Dermis microvascular lymphatic vessel endothelial cell (primary cell): ENCODE measurements at regions not wholly inside any gene's neighbourhood (a gene's known extent, or its start where the extent isn't known, plus 50 kb on each side); places are given as distances from the start of the nearest gene placed in this dataset.
"Not testable (repeated sequence)": the region's sequence is repeated elsewhere in the genome, so short reads cannot be mapped to it uniquely, and the experiment has no call there.

Experiments
- DNase-seq, 2 donors: peaks; one replicate each; pipeline versions ENCODE4 v3.0.0 to v3.0.0-alpha.2; 2010; ENCODE audit warnings: low read depth in 2 of 2

DNA sequence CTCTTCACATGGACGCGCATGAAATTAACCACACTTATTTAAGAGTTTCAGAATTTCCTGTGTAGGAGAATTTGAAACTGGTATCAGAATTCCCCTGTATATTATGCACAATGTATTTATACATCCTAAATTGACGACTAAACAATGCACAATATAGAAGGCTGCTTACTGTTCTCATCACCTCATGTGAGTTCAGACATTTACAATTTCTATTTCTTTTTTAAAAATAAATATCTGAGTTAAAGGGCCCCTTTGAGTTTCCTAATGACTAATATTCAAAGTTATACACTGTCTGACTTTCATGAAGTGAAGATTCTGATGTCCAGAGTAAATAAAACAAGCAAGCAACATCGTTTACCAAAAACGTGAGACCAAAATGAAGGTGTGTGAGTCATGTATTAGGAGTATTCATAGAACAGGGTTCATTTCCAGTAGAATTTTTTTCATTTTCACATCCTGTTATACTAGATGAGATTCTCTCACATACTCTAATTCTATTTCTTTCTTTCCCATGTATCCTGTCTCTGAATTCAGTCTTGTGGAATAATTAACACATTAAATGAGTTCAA, 406.2 kb downstream of the NUP35 start:
- DNase-seq = no peak

DNA sequence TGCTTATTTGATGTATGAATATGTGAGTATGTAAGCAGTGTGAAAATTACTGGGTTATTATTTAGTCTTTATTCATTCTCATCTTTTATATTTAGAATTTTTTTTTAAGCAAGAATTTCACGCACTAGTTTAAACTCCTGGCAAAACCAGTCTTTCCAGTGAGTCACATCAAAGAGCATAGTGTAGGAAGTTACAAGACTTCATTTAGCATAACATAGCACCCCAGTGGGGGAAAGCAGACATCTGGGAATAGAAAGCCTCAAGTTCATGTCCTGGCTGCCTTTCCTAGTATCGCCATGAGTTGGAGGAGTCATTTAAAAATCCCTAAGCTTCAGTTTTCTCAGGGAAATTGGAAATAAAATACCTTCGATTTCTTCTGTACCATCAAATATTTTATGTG, 408.3 kb downstream of the NUP35 start:
- no peak for DNase-seq

DNA sequence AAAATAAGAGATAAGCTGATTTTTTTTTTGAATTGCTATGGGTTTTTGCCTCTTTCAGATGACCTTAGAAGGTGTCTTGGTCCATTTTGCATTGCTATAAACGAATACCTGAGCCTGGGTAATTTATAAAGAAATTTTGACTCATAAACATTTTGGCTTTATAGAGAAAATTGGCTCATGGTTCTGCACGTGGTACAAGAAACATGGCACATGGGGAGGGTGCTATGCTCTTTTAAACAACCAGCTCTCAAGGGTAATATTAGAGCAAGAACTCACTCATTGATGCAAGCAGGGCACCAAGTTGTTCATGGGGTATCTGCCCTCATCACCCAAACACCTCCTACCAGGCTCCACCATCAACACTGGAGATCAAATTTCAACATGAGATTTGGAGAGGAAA, 408.8 kb downstream of the NUP35 start:
- no peak for DNase-seq

DNA sequence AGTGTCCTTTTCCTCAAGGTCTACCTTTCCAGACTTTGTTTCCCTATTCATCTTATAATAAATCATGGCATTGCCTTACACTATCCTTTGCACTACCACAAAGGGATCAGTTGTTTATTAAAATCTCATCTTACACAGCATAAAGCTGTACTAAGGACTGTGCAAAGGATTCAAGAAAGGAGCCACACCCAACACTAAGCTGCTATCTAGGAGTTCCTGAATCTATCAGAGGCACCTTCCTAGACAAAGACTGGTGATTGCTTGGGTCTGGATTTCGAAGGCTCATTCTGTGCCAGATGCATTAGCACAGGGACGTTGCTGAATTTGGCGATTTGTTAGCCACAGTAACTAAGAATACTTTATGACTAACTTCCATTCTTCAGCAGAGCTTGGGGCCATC, 412.0 kb downstream of the NUP35 start:
- DNase-seq = no peak

DNA sequence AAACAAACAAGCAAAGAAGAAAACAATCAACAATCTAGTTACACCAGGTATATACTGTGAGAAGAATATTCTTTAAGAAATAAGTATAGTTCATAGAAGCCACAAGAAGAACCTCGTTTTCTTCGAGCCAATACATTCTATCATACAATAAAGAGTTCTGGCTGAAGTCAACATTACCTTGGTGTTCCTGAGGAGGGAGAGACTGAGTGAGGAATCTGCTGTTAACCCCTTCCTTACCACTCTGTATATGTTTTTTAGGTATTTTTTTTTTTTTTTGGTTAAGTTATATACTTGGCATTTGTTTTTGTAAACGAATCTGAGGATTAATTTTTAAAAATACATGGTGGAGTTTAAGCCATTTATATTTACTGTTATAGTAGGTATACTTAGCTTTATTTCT, 412.5 kb downstream of the NUP35 start:
- DNase-seq = no peak

DNA sequence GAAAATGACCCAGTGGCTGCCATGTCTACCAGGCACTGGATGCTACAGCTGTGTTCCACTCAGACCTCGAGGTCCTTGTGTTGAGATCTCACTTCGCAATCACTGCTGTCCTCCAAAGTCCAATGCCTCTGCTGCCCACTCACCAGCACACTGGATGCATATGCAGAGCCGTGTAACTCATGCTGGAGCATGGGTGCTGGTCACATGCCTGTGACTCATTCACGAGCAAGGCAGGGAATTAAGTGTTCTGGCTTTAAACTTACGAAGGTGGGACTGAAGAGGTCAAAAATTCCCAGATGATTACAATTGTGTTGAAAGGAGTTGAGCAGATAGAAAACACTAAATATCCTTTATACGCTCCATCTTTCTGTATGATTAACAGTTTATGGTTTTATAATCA, 417.5 kb downstream of the NUP35 start:
- DNase-seq = no peak

DNA sequence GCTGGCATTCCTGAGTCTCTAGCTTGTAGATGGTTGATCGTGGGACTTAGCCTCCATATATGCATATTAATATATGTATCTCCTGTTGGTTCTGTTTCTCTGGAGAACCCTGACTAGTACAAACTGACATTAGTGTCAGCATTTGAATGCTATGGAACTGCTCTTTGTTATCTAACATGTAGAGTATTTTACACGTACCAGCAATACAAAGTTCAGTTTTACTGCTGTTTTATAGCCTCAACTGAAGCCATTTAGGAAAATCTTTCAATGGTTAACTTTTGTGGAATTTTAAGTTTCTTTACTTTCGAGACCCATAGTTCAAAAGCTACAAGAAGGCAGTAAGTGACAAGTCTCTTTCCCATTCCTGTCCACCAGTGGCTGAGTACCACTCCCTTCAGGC, 418.4 kb downstream of the NUP35 start:
- DNase-seq = no peak

DNA sequence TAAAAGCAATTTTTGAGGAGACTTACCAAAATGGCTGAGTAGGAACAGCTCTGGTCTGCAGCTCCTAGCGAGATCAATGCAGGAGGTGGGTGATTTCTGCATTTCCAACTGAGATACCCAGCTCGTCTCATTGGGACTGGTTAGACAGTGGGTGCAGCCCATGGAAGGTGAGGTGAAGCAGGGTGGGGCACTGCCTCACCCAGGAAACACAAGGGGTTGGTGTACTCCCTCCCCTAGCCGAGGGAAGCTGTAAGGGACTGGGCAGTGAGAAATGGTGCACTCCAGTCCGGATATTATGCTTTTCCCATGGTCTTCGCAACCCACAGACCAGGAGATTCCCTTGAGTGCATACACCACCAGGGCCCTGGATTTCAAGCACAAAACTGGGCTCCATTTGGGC, 419.0 kb downstream of the NUP35 start:
- DNase-seq = no peak

DNA sequence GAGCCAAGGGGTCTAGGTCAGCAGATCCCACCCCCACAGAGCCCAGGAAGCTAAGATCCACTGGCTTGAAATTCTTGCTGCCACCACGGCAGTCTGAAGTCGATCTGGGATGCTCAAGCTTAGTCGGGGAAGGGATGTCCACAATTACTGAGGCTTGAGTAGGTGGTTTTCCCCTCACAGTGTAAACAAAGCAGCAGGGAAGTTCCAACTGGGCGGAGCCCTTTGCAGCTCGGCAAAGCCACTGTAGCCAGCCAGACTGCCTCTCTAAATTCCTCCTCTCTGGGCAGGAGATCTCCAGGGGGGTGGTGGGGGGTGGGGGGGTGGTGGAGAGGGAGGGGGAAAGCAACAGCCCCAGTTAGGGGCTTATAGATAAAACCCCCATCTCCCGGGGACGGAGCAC, 419.5 kb downstream of the NUP35 start:
- DNase-seq = no peak

DNA sequence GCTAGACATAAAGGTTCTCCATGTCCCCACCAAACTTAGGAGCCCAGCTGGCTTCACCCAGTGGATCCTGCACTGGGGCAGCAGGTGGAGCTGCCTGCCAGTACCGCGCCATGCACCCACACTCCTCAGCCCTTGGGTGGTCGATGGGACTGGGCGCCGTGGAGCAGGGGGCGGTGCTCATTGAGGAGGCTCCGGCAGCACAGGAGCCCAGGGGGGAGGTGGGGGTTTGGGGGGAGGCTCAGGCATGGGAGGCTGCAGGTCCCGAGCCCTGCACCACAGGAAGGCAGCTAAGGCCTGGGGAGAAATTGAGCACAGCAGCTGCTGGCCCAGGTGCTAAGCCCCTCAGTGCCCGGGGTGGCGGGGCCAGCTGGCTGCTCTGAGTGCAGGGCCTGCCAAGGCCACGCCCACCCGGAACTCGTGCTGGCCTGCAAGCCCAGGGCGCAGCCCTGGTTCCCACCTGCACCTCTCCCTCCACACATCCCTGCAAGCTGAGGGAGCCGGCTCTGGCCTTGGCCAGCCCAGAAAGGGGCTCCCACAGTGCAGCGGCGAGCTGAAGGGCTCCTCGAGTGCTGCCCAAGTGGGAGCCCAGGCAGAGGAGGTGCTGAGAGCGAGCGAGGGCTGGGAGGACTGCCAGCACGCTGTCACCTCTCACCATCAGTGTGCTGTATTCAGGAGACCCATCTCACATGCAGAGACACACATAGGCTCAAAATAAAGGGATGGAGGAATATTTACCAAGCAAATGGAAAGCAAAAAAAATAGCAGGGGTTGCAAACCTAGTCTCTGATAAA, 422.5 kb downstream of the NUP35 start:
- DNase-seq = not testable (repeated sequence)

DNA sequence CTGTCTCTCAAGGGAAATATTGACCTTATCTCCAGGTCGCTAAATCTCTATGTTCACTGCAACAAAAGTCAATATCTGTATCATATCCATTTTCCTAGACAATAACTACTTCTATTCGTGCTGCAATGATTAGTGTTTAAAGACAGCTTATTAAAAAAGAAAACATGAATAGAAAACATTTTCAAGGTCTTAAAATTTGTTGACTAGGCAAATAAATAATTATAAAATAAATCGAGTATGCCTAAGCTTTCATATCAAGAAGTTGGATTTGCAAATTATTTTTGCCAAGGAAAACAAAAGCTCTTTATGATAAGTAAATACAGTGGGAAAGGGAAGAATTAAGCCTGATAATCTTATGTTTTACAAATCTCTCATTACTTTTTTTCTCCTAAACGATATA, 428.5 kb downstream of the NUP35 start:
- no peak for DNase-seq

DNA sequence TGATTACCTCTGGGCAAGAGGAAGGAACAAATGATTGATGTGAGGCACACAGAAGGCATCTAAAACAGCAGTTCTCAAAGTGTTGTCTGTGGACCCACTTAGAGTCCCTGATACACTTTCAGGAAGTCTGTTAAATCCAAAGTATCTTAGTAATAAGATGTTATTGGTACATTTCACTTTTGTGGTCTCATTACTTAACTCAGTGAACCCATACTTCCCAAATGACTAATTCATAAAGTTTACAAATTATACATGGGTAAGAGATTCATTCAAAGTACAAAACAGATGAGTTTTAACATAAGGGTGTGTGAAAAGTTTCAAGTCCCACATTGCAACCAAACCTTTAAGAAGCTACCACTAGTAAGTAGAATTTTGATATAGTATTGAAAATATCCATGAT, 440.5 kb downstream of the NUP35 start:
- DNase-seq = no peak

DNA sequence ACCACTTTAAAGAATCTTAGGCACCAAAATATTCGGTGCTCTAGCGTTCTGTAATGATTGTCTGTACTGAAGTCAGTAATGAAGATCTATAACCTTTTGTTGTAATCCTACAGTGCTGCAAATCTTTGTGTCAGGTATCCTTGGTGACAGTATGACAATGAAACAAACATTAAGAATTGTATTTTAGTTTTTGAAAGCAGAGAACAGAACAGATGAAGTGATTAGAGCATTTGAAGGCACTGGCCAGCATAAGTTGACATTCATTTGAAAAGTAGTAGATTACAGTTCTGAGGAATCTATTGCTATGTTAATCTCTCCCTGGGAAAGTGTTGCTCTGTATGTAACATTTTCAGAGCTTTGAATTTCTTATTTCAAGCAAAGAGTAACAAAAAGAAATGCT, 451.2 kb downstream of the NUP35 start:
- no peak for DNase-seq

DNA sequence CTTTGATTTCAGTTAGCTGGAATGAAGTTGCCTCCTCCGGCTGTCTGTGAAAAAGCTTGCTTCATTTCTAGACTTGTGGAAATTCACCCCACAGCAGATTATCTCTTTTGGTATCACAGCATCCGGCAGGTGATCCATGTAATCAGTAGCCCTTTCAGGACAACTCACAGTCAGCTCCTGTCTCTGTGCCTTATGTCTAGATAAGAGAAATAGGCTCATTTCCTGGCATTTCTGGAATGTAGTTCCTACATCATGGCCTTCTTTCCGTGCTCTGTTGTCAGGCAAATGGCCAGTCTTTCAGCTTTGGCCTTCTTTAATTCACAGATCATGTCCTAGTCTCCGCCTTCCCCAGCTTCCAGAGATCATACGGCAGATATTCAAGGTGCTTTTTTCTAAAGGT, 455.4 kb downstream of the NUP35 start:
- no peak for DNase-seq

DNA sequence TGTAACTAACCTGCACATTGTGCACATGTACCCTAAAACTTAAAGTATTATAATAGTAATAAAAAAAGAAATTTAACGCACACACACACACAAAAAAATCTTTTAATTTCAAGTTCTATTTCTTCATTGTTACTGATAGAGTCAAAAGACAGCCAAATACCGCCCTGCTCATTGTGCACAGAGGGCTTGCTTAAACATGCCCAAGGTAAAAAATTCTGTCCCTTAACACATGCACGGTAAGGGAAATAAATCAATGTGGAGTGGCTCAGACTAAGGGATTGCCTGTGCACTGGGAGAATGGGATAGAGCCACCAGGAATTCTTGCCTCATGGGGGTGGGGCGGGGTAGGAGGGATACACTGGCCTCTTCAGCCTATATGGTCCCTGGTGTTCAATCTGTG, 468.0 kb downstream of the NUP35 start:
- DNase-seq = no peak

DNA sequence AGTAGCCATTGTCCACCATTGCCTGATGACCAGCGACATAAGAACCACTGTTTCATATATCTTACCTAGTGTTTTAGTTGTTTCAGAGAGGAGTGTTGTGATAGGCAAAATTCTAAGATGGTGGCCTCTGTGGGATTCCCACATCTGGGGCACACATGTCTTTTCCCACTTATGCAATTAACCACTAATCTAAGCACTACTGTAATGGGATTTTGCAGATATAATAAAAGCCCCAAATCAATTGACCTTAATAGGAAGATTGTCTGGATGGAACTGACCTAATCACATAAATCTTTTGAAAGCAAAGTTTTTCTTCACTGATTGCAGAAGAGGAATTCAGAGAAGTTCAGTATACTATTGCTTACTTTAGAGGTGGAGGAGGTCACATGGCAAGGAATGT, 469.9 kb downstream of the NUP35 start:
- DNase-seq = no peak

DNA sequence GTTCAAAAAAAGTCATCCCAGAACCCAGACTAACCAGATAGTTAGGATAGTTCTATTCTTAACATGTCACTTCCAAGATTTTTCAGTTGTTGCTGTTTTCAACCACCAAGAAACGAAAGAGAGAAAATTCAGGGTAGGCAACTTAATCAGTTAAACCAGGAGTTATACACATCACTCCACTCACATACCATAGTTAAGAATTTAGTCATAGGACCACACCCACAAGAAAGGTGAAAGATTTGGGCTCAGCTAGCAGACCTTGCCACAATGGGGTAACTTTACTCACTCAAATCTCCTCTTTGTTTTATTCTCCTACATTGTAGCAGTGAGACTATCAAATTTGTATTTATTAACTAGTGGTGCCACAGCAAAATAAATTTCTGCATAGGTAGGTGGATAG, 473.6 kb downstream of the NUP35 start:
- DNase-seq = no peak

DNA sequence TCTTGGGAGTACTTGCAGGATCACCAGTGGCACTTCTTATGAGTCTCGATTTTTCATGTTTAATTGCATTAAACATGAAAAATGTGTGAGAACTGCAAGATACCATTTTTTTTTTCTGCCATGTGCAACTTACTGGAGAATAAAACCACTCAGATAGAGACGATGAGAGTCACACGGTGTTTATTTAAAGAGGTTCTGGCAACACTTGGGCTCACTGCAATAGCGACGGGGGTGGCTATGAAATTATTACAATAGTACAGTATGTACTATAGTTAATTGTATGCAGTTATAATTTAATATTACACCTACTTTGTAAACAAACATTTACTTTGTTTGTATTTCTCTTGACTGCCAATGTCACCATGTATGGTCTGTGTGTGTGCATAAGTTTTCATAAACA, 479.8 kb downstream of the NUP35 start:
- DNase-seq = no peak

DNA sequence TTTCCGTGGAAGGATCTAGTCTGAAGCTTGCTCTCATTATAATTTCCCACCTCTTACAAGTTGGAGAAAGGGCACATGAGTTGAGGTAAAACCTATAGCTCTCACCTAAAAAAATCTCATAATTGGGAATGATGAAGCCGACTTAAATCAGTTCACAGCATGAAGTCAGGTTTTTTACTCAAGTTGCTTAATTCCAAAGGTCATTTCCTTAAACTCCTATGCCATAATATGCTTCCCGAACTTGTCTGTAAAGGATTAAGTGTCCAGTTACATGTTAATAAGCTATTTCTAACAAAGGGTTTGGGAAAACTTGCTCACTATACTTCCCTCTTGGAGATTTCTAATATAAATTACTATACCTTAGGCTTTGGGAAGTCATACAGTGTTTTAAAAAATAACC, 481.2 kb downstream of the NUP35 start:
- DNase-seq = no peak

DNA sequence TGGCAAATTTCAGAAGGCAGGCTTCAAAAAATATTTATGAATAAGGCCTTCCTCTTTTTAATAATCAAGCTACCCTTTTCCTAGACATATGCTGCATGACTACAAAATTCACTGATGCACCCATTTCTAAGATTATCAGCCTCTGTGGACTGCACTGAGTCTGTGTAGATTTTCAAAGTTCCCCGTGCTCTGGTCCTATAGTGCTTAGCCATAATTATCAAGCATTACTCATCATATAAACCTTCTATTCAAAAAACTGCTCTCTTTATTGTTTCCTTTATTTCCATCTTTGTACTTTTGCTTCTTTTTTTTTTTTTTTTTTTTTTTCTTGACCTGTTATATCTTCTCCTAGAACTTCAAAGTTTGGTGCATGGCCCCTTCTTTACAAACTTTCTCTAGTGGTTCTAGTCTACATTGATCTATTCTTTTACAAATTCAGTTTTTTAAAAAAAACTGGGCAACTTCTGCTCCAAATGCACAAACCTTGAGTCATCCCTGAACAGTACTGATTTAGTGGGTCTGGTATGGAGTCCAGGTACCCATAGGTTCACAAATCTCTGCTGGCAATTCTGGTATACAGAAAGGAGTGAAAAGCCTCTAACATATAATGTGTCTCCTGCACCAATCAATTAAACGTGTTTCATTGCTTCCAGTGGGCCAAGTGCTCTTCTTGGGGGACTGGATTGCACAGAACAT, 481.9 kb downstream of the NUP35 start:
- DNase-seq = no peak

DNA sequence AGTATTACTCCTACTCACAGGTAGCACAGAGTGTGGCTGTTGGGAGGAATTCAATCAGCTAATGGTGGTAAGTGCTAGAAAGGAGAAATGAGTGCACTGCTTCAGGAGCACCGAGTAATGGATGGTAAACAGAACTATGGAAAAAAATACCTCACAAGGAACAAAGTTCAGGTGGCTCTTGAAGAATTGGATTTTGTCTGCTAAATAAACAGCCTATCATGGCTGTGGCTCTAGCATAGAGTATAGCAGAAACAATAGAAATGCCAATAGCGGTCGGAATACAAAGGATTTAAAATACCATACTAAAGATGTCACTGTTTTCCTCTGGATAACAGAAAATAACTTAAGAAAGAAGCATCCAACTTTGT, 482.5 kb downstream of the NUP35 start:
- DNase-seq = no peak

DNA sequence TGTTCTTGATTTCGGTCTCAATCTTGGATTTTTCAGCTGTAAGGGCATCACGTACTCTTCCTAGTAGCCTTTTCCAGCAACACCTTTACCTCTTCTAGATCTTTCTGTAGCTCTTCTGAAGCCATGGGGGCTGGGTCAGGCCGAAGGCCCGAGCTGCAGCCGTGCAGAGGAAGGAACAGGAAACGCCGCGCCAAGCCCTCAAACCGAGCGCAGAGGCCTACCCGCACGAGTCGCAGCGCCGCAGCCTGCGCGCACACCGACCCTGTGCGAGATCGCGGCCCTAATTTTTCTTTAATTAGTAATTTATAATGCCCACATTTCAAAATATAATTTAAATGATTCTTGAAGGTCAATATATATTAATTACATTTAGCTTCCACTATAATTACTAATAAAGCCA, 483.8 kb downstream of the NUP35 start:
- no peak for DNase-seq

DNA sequence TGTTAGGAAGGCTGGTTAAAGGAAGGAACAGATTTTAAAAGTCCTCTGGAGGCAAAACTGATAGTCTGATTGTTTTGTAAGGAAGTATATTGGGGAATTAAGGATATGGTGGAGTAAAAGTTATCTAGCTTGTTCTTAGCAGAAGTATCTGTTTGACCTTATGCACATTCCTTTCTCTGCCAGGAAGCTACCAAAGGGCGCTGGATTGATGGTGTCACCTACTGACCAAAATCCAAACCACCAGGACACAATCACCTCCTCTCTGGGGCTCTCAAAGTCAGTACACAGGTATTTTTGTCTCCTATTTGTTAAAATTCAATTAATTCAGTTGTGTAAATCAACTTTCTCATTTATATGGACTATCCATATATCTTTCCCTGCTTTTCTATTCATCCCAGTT, 484.5 kb downstream of the NUP35 start:
- DNase-seq = no peak
